Endothelial cell of umbilical vein (primary cell): ENCODE measurements at regions not wholly inside any gene's neighbourhood (a gene's known extent, or its start where the extent isn't known, plus 50 kb on each side); places are given as distances from the start of the nearest gene placed in this dataset.

ENCODE experiments used
- CTCF ChIP-seq, 2 donors: IDR thresholded peaks; 1 replicate in 1 of 2; 2 replicates in 1 of 2; pipeline ENCODE4 v1.5.1; 2011; ENCODE audit warnings: low read length in 2 of 2, mild to moderate bottlenecking in 2 of 2, moderate library complexity in 2 of 2, control low read depth in 1 of 2, inconsistent platforms in 1 of 2, low read depth in 1 of 2; ENCODE audit not compliant: insufficient read depth in 1 of 2; ENCODE audit errors: extremely low read depth in 1 of 2
- EZH2 ChIP-seq: IDR thresholded peaks from 2 replicates; pipeline ENCODE4 v1.6.1; 2012; ENCODE audit warnings: borderline replicate concordance, low read depth, mild to moderate bottlenecking, moderate library complexity, low read length, inconsistent platforms; ENCODE audit not compliant: severe bottlenecking
- POLR2AphosphoS5 ChIP-seq: IDR thresholded peaks from 2 replicates; pipeline ENCODE4 v1.6.1; 2012; ENCODE audit warnings: low read depth, mild to moderate bottlenecking, control low read depth, low read length, moderate library complexity; ENCODE audit not compliant: insufficient read depth

- TF ChIP-seq POLR2AphosphoS5 = no peak
- no peak for TF ChIP-seq CTCF (IDR thresholded peaks at IDR 0.05; ENCODE audit: extremely low read depth in 1 of 2, insufficient read depth in 1 of 2, low read depth in 1 of 2, low read length in 2 of 2)
- no peak for TF ChIP-seq EZH2
Measured at GRCh38 chr1:59195151-59195550, 101.7 kb upstream of the FGGY start.
